GM21367 (cell line): ENCODE measurements at regions not wholly inside any gene's neighbourhood (a gene's known extent, or its start where the extent isn't known, plus 50 kb on each side); places are given as distances from the start of the nearest gene placed in this dataset.

Source experiments
- ATAC-seq: cut with Tn5 transposase; IDR thresholded peaks from one replicate; pipeline ENCODE4 v1.9.1; 2021; ENCODE audit not compliant: unreplicated experiment

DNA sequence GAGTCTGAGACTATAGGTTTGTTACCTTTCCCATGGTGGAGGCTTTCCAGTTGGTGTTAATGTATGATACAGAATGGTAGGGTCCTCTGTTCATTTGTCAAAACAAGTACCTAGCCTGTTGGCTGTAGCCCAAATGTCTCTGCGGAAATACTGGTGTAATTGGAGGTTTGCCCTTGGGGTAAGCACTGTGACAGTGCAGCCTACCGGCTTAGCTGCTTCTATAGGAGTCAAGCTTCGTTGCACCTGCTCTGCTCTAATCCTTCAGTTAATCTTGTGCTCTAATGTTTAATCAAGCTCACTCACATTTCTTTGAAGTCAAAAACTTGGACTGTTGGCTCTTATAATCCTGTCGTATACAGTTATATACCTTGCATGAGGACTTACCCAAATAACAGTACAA, 203.4 kb downstream of the CCNG2 start:
- no peak for ATAC-seq

DNA sequence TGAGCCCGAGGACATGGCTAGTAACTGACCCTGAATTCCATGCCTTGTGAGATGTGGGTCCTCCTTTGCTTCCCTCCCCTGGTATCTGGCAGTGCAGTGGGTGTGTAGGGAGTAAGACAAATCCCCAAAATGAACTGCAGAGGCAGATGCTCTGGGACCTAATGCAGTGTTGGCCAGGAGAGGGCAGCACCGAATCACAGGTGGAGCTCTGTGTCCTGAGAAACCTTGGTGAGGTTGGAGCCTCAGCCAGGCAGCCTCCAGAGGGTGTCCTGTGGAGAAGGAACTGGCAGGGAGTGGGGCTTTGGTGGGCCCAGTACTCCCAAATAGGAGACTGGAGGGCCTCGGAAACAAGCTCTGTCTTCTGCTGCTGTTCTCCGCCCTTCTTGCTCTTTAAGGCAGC, 209.9 kb downstream of the CCNG2 start:
- ATAC-seq = peak; percentile 79

DNA sequence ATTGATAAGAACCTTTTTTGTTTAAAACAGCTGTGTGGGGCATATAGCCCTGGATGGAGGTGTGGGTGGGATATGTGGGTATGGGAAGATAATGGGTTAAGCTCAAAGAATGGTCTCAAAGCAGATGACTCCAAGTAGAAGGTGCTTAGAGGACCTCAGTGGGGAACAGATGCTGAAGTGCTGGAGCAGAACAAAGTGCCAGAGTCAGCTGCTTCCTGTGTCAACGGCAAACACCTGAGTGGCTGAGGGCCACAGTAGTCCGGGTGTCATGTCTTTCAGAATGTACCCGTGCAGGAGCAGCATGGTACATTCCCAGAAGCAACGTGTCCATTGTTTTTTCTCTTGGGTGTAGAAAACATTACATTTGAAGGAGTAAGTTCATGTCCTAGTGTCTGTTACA, 210.6 kb downstream of the CCNG2 start:
- ATAC-seq = no peak

DNA sequence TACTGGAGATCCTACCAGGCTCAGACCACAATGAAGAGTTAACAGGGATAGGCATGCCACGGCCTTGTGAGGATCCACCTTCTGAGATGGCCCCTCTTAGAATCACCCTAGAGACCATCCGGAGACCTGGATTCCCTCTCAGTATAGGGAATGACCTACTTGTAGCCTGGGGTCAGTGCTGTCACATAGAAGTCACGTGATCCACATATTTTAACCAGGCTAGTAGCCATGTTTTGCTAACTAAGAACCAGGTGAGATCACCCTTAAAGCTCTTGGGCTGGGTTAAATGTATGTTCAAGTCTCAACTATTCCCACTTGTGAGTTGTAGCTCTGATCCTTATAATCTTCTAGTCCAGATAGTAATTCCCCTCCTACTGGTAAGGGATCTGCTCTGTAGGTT, 215.4 kb downstream of the CCNG2 start:
- ATAC-seq = no peak

DNA sequence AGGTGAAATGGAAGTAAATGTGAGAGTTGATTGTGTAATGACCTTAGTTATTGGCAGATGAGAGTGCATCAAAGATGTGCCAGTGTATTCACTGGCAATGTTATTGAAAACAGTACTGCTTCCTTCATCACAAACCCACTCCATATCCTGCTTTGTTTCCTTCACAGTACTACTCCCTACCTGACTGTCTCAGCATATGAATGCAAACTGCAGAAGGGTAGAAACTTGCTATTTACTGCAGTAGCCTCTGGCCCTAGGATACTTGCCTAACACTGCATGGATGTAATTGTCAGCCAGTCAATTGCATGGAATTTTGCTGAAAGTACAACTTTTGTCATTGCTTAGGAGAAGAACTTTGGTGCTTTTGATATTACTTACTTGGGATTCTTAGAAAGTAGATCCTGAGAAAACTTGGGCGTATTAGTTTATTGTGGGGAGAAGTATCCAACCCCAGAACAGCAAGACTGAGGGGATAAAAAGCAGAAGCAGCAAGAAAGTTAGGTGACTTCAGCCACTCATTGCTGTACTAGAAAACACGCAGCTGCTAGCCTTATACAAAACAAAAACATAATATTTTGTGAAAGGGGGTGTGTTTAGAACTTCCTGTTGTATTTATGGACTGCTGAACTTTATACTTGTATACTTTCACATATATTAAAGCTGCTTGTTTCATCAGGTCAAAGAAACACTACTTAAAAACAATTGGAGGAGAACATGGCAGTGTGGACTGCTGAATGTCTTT, 219.0 kb downstream of the CCNG2 start:
- ATAC-seq = no peak

DNA sequence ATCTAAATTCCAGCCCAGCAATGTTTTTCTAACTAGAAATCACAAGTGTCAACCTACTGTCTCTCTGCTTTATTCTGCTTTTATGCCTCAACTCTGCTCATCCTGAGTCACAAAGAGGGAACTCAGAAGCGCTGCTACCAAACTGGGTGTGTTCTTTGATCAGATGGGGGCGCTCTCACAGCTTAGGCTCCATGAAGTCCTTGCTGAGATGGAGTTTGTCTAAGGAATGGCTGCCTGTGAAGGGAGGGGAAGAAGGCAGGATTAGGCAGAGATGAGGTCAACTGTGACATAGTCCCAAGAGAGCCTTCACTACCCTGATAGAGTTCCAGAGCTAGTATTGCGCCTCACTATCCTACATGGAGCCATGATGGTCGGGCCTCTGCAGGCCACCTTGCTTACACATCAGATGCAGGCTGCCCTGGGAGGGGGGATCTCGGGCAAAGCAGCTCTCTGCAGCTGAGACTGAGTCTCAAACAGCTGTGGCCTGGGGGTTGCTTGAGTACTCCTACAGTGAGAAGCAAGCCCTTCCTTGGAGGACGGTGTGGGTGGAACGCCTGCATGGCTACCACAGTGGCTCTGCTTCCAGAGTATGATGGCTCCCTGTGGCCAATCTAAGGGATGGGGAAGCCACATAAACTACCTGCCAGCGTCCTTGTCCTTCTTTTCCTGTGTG, 219.9 kb downstream of the CCNG2 start:
- ATAC-seq = no peak

DNA sequence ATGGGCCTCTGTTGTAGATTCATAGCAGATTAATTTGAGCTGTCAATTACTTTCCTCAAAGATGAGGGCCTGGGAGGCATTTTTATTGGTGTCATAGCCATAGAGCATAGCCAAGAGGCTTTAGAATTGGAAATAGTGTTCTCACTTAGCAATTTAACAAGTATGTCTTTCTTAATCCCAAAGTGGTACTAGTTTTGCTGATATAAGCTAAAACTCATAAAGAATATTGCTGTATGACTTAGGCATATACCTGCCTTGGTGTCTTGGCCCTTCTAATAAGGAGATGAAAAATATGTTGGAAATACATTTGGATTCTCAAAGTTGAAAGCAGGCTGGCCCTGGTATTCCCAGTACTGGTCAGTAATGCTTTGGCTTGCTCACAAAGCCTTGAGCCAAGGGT, 221.5 kb upstream of the CXCL13 start:
- no peak for ATAC-seq

DNA sequence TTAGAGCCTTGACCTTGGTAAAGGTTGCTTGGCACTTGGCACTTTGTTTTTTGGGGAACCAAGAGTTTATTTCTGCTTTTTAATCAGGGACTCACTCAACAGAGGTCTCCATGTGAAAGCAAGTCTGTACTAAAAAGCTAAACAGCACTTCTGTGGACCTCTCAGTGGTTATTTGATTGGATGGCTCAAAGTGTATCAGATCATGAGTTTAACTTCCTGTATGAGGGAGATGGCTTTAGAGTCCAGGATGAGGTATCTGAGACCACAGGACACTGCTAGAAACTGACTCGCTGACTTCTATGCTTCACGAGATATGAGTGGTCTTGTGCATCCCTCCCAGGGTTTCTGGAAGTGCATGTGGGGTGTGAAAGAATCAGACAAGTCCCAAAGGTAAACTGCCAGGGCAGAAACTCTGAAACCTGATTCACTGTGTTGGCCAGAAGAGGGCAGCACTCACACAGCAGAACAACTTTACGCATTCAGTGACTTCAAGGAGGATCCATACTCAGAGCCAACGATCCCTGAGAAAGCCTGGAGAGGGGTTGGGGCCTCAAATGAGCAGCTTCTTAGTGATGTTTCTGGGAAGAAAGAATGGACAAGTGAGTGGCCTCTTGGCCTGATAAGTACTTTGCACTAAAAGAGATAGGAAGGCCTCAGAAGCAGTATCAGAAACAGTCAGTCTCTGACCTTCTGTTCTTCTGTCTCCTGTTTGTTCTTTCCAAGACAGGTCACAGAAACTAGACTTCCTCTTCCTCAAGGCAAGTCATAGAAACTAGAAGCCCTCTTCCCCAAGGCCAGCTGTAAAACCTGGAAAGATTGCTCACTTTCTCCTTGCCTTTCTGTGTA, 220.3 kb upstream of the CXCL13 start:
- ATAC-seq = peak; percentile 55

DNA sequence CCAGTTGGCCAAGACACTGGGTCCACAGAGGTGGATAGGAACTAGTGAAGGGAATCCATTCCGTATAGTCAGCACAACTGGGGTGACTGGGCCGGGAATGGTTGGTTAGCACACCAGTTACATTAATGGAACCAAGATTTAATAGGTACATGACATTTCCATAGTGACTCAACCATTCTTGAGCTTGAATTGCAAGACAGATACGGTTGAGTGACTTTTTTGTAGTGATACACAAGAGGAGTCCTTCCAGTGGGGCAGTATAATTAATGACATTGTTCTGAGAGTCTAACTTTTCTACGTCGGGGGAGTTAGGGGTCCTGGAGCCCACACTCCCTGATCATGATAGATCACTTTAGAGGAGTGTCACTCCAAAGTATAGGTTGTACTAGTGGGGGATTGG, 211.6 kb upstream of the CXCL13 start:
- no peak for ATAC-seq

DNA sequence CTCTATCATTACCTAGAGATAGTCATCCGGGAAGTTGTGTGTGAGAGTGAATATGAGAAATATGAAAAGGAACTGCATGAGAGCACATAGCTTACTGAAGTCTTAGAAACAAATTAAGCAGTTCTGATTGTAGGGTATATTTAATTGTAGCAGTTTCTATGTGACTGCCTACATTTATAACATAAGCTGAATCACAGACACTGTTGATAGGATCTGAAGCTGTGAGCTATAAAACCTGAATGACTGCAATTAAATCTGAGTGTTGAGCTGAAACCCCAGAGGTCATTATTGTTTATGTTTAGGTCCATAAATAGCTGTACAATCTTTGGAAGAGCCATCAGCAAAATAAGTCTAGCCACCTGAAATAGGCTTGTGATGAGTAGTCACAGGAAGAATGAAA, 210.1 kb upstream of the CXCL13 start:
- ATAC-seq = no peak

DNA sequence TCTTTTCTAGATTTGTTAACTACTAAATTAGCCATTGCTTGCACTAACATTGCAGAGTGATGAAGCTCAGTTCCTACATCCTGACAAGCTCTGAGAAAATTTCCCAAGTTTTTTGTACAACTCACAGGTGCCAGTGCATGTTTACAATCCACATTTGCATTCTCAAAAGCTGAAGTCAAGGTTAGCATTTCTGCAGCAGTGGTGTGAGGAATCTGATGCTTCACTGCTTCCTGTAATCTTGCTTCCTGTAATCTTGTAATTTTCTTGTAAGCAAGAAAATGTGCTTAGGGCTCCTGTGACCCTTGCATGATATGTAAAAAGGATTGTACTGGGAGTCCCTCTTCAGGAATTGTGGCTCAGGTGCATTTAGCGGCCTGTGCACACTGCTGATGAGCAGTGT, 207.4 kb upstream of the CXCL13 start:
- ATAC-seq = no peak

DNA sequence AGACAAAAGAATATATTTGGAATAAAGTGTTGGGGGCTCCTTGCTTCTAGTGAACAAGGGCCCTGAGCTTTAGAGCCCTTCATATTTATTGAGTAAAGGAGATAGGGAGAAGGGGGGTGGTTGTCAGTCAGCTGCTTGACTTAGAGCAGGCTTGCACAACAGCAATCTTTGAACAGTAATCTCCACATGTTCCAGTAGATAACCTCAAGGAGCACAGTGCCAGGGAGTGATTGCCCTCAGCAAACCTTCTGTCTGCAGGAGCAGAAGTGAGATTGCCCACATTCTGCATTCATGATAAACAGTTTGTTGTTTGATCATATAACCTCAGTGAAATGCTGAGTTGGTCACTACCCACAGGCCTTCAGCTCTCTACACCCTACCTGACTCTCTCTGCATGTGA, 205.8 kb upstream of the CXCL13 start:
- ATAC-seq = no peak

DNA sequence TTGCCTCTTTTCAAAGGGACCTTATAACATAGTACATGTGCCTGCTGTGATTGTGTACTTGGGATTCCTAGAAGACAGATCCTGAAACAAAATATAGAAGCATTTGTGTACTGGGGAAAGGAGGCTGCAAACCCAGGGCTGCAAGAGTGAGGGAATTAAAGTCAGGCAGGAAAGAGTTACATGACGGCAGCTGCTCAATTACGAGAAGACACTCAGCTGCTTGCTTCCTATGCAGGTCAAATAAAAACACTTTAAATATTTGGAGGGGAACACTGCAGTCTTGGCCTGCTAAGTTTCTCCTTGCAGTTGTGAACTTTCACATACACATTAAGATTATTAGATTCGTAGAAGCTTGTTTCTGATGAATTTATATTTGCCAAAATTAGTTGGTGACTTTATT, 191.9 kb upstream of the CXCL13 start:
- ATAC-seq = no peak

DNA sequence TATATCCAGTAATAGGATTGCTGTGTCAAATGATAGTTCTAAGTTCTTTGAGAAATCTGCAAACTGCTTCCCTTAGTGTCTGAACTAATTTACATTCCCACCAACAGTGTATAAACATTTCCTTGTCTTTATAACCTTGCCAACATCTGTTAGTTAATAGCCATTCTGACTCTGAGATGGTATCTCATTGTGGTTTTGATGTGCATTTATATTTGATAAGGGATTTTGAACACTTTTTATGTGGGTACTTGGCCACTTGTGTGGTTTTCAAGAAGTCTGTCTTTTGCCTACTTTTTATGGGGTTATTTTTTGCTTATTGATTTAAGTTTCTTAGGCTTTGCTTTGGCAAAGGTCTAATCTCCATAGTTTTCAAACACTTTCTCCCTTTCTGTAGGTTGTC, 189.9 kb upstream of the CXCL13 start:
- no peak for ATAC-seq

DNA sequence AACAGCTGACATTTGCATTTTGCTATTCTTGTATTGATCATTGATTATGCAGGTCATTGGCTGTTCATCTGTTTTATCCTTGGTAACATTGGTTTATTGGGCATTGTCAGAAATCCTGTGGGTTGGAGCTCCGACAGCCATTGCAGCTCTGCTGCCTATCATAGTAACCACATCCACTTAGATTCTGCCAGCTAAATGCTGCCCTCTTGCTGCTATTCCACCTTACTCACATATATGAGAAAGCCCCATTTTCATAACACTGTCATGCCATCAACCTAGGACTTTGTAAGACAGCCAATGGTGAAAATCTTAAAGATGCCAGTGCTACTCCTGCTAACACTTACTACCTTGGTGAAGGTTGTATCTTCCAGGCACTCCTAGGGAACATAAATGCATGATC, 187.3 kb upstream of the CXCL13 start:
- ATAC-seq = no peak

DNA sequence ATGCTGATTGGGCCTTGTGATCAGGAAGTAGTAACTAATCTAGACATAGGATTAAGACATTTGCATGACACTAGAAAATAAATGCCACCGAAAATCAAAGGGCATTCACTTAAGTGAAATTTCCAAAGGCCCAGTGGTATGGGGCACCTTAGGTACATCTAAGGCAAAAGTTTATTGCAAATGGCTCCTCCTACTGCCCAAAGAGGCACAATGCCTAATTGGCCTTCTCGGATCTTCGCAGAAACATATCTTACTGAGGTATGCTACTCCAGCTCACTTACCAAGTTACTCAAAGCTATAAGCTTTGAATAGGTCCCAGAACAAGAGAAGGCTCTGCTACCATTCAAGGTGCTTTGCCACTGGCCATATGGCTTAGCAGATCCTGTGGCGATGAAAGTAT, 174.8 kb upstream of the CXCL13 start:
- no peak for ATAC-seq

DNA sequence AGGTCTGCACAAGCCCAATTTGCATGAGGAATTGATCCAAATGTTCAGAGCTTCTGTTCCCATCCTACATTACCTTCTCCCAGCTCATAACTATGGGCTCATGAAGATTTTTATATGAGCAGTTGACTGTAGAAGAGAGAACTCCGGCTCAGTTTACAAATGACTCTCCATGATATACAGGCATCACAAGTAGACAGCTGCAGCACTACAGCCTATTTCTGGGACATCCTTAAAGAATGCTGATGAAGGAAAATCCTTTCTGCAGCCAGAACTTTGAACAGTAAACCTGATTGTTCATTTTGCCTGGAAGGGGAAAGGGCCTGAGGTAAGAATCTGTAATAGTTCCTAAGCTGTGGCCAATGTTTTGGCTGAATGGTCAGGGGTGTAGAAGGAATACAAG, 174.1 kb upstream of the CXCL13 start:
- ATAC-seq = no peak

DNA sequence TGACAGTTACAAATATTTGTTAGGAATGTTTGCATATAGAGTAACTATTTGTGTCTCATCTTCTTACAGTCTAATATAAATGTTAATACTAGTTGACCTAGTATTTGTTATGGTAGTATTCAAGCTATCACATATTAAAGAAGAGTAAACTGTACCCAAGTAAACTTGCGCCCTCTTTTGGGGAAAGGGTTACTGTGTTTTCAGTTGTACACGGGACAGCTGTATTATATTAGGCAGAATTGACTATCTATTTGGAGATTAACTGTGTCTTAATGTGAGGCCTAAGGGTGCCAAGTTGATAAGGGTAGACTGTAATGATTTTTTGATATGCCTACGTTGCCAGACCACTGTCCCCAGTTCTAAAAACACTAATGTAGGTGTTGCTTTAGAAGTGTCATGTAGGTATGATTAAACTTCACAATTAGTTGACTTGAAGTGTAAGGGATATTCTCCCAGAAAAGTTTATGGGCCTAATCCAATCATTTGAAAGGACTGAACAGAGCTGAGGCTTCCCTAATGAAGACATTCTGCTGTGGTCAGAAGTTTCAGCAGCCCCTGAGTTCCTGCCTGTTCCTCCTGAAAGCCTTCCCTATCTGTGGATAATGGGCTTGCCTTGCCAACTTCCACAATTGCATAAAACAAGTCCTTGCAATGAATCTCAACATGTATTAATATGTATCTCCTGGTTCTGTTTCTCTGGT, 172.8 kb upstream of the CXCL13 start:
- no peak for ATAC-seq

DNA sequence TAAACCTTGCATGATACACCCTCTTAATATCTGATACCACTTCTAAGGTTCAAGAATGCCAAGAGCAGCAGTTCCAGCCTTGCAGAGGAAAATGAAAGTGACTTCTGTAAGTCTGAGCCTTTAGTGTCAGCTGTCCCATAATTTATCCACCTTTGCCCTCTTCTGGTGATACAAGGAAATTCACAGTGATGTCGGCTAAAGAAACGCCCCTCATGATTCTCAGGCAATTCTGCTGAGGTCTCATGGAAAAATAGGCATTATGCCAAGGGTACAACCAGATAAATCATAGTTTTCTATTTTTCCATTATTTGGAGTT, 172.2 kb upstream of the CXCL13 start:
- peak; percentile 79 for ATAC-seq

DNA sequence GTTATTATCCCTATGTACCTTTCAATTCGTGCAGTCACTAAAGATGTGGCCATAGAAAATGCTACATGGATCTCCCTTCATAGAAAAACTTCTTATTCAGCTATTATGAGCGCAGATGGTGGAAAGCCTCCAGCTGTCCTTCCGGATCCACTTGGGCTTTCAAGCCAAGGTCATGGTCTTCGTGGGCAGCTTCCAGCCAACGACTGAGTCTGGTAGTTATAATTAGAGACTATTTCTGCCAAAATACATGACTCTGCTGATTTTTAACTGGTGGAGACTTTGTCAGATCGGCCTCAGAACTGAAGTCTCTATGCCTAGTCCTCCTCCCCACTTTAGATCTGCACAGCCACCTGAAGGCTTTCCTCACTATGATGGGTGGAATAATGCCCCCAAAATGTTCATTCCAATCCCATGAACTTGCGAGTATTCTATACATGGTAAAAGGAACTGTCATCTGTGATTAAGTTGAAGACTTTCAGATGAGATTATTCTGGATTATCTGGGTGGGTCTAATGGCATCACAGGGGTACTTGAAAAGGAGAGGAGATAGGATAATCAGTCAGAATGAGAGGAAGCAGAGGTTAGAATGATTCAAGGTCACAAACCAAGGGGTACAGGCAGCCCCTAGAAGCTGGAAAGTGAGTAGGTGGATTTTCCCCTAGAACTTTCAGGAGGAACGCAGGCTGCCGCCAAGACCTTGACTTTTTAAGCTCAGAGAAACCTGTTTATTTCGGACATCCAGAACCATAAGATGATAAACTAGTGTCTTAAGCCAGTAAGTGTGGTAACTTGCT, 171.1 kb upstream of the CXCL13 start:
- no peak for ATAC-seq

DNA sequence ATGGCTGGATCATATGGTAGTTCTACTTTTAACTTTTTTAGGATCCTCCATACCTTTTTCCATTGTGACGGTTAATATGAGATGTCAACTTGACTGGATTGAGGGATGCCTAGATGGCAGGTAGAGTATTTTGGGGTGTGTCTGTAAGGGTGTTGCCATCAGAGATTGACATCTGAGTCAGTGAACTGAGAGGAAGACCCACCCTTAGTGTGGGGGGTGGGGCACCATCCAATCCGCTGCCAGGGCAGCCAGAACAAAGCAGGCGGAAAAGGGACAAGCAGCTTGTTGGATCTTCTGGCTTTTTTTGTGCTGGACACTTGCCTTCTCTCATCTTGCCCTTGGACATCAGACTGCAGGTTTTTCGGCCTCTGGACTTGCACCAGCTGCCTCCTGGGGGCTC, 168.5 kb upstream of the CXCL13 start:
- ATAC-seq = no peak
